ENCODE measurements at regions not wholly inside any gene's neighbourhood (a gene's known extent, or its start where the extent isn't known, plus 50 kb on each side); places are given as distances from the start of the nearest gene placed in this dataset.

DNA sequence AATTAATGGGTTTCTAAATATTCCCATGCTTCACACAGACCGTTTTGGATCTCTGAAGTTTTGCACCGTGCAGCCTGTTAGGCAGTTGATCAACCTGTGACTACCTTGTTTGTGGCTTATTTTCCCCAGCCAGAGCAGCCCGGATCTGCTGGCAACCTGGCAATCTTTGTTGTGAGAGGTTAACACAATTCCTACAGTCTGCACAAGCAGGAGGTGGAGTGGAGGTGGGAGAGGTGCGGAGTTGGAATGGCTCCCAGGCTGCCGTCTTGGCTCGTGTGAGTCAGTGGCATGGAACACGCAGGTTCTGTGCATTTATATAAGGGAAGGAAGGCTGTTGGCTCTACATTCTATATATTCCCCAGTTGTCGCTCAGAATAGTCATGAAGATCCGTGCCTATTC is 70.9 kb upstream of the STOX2 start:
- no peak overlapping the region for H3K4me3 ChIP-seq (ENCODE audit: insufficient read length, low read depth)
- H3K9ac ChIP-seq (ENCODE audit: insufficient read length, low read depth), result no peak overlapping the region
- H3K36me3 ChIP-seq (ENCODE audit: insufficient read depth, insufficient read length, low read length), result no peaks in the 10 kb centered on the region
- no peak for TF ChIP-seq SUZ12 (IDR thresholded peaks at IDR 0.05; ENCODE audit: extremely low read depth, insufficient read depth, insufficient read length)
- TF ChIP-seq ZNF274 (IDR thresholded peaks at IDR 0.05; ENCODE audit: low read depth, low read length), result no peak
- no peak for TF ChIP-seq YY1 (IDR thresholded peaks at IDR 0.05; ENCODE audit: insufficient read depth, insufficient read length)
- DNase-seq (ENCODE audit: low read depth, low spot score), result no peak
- peaks cover 3% of the 10 kb centered on the region for H3K4me1 ChIP-seq (ENCODE audit: insufficient read depth, insufficient read length)
- no peaks in the 10 kb centered on the region for H3K9me3 ChIP-seq (ENCODE audit: insufficient read depth, low read length)
- no peaks in the 10 kb centered on the region for H3K27me3 ChIP-seq (ENCODE audit: insufficient read depth, insufficient read length)

DNA sequence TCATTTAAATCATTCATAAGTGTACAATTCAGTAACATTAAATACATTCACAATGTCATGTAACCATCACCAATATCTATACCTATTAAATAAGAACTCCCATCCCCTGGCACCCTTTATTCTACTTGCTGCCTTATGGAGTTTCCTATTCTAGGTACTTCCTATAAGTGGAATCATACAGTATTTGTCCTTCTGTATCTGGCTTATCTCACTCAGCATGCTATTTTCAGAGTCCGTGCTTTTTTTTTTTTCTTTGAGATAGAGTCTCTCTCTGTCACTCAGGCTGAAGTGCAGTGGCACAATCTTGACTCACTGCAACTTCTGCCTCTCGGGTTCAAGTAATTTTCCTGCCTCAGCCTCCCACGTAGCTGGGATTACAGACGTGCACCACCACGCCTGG is 67.9 kb upstream of the STOX2 start:
- H3K27me3 ChIP-seq (ENCODE audit: insufficient read depth, insufficient read length), result no peaks in the 10 kb centered on the region
- no peak overlapping the region for H3K9ac ChIP-seq (ENCODE audit: insufficient read length, low read depth)
- TF ChIP-seq SUZ12 (IDR thresholded peaks at IDR 0.05; ENCODE audit: extremely low read depth, insufficient read depth, insufficient read length), result no peak
- no peak for TF ChIP-seq ZNF274 (IDR thresholded peaks at IDR 0.05; ENCODE audit: low read depth, low read length)
- TF ChIP-seq YY1 (IDR thresholded peaks at IDR 0.05; ENCODE audit: insufficient read depth, insufficient read length), result no peak

GRCh38 chr4:183838987-183839712 is 66.0 kb upstream of the STOX2 start:
- no peak overlapping the region for H3K9ac ChIP-seq (ENCODE audit: insufficient read length, low read depth)
- peak; percentile 25 for DNase-seq (ENCODE audit: low read depth, low spot score)
- H3K36me3 ChIP-seq (ENCODE audit: insufficient read depth, insufficient read length, low read length), result no peaks in the 10 kb centered on the region
- H3K4me1 ChIP-seq (ENCODE audit: insufficient read depth, insufficient read length), result no peaks in the 10 kb centered on the region
- no peaks in the 10 kb centered on the region for H3K9me3 ChIP-seq (ENCODE audit: insufficient read depth, low read length)
- H3K4me3 ChIP-seq (ENCODE audit: insufficient read length, low read depth), result no peak overlapping the region
- no peak for TF ChIP-seq YY1 (IDR thresholded peaks at IDR 0.05; ENCODE audit: insufficient read depth, insufficient read length)
- no peaks in the 10 kb centered on the region for H3K27me3 ChIP-seq (ENCODE audit: insufficient read depth, insufficient read length)

More for the DNA sequence above, 67.9 kb upstream of the STOX2 start:
- Histone ChIP-seq H3K4me1 (ENCODE audit: insufficient read depth, insufficient read length) (no peaks in the 10 kb centered on the region), H3K9me3 (ENCODE audit: insufficient read depth, low read length) (no peaks in the 10 kb centered on the region), H3K4me3 (ENCODE audit: insufficient read length, low read depth) (no peak overlapping the region), H3K36me3 (ENCODE audit: insufficient read depth, insufficient read length, low read length) (no peaks in the 10 kb centered on the region)
- DNase-seq (ENCODE audit: low read depth, low spot score), result no peak

DNA sequence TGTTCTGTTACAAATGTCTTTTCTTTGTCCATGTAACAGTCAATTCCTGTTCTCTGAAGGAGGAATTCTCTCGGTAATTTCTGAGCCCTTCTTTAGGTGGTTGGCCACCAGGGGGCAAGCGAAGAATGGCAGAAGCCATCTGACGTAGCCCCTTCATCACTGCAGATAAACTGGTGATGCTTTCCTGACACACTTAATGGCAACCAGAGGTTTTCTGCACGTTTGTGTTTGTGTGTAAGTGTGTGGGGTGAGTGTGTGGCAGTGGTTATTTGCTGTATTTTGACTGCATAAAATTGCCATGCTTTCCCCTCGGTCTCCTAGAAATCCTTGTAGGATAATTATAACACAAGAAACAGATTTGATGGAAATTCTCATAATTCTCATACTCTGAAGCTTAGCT is 64.8 kb upstream of the STOX2 start:
- Histone ChIP-seq H3K36me3 (ENCODE audit: insufficient read depth, insufficient read length, low read length) (no peaks in the 10 kb centered on the region), H3K4me1 (ENCODE audit: insufficient read depth, insufficient read length) (no peaks in the 10 kb centered on the region), H3K4me3 (ENCODE audit: insufficient read length, low read depth) (no peak overlapping the region), H3K9me3 (ENCODE audit: insufficient read depth, low read length) (no peaks in the 10 kb centered on the region), H3K9ac (ENCODE audit: insufficient read length, low read depth) (no peak overlapping the region), H3K27me3 (ENCODE audit: insufficient read depth, insufficient read length) (no peaks in the 10 kb centered on the region)
- DNase-seq (ENCODE audit: low read depth, low spot score), result peak; percentile 72
- TF ChIP-seq ZNF274 (IDR thresholded peaks at IDR 0.05; ENCODE audit: low read depth, low read length) (no peak), SUZ12 (IDR thresholded peaks at IDR 0.05; ENCODE audit: extremely low read depth, insufficient read depth, insufficient read length) (no peak), YY1 (IDR thresholded peaks at IDR 0.05; ENCODE audit: insufficient read depth, insufficient read length) (no peak)

GRCh38 chr4:183841001-183841400 is 64.1 kb upstream of the STOX2 start:
- H3K36me3 ChIP-seq (ENCODE audit: insufficient read depth, insufficient read length, low read length), result no peaks in the 10 kb centered on the region
- H3K9me3 ChIP-seq (ENCODE audit: insufficient read depth, low read length), result no peaks in the 10 kb centered on the region
- H3K27me3 ChIP-seq (ENCODE audit: insufficient read depth, insufficient read length), result no peaks in the 10 kb centered on the region
- no peak overlapping the region for H3K9ac ChIP-seq (ENCODE audit: insufficient read length, low read depth)
- TF ChIP-seq SUZ12 (IDR thresholded peaks at IDR 0.05; ENCODE audit: extremely low read depth, insufficient read depth, insufficient read length), result no peak
- TF ChIP-seq YY1 (IDR thresholded peaks at IDR 0.05; ENCODE audit: insufficient read depth, insufficient read length), result no peak
- TF ChIP-seq ZNF274 (IDR thresholded peaks at IDR 0.05; ENCODE audit: low read depth, low read length), result no peak
- no peak overlapping the region for H3K4me3 ChIP-seq (ENCODE audit: insufficient read length, low read depth)
- DNase-seq (ENCODE audit: low read depth, low spot score), result no peak
- H3K4me1 ChIP-seq (ENCODE audit: insufficient read depth, insufficient read length), result no peaks in the 10 kb centered on the region

GRCh38 chr4:183842129-183842528 is 63.0 kb upstream of the STOX2 start:
- H3K4me3 ChIP-seq (ENCODE audit: insufficient read length, low read depth), result no peak overlapping the region
- no peak for DNase-seq (ENCODE audit: low read depth, low spot score)
- H3K9ac ChIP-seq (ENCODE audit: insufficient read length, low read depth), result no peak overlapping the region
- no peaks in the 10 kb centered on the region for H3K36me3 ChIP-seq (ENCODE audit: insufficient read depth, insufficient read length, low read length)
- H3K9me3 ChIP-seq (ENCODE audit: insufficient read depth, low read length), result peaks cover 5% of the 10 kb centered on the region; the same call in 1 of the 2 replicates
- no peak for TF ChIP-seq ZNF274 (IDR thresholded peaks at IDR 0.05; ENCODE audit: low read depth, low read length)
- no peaks in the 10 kb centered on the region for H3K4me1 ChIP-seq (ENCODE audit: insufficient read depth, insufficient read length)
- no peaks in the 10 kb centered on the region for H3K27me3 ChIP-seq (ENCODE audit: insufficient read depth, insufficient read length)

- Histone ChIP-seq H3K36me3 (ENCODE audit: insufficient read depth, insufficient read length, low read length) (no peaks in the 10 kb centered on the region), H3K4me1 (ENCODE audit: insufficient read depth, insufficient read length) (no peaks in the 10 kb centered on the region), H3K9me3 (ENCODE audit: insufficient read depth, low read length) (peaks cover 9% of the 10 kb centered on the region; the same call in 1 of the 2 replicates), H3K9ac (ENCODE audit: insufficient read length, low read depth) (no peak overlapping the region), H3K4me3 (ENCODE audit: insufficient read length, low read depth) (no peak overlapping the region), H3K27me3 (ENCODE audit: insufficient read depth, insufficient read length) (no peaks in the 10 kb centered on the region)
- TF ChIP-seq SUZ12 (IDR thresholded peaks at IDR 0.05; ENCODE audit: extremely low read depth, insufficient read depth, insufficient read length), result no peak
- TF ChIP-seq ZNF274 (IDR thresholded peaks at IDR 0.05; ENCODE audit: low read depth, low read length), result no peak
- TF ChIP-seq YY1 (IDR thresholded peaks at IDR 0.05; ENCODE audit: insufficient read depth, insufficient read length), result no peak
- DNase-seq (ENCODE audit: low read depth, low spot score), result no peak
Measured at GRCh38 chr4:183843248-183843671, 61.8 kb upstream of the STOX2 start.

Data from NT2/D1 (cell line).